Tibial nerve (tissue), 4 donors: ENCODE measurements at regions not wholly inside any gene's neighbourhood (a gene's known extent, or its start where the extent isn't known, plus 50 kb on each side); places are given as distances from the start of the nearest gene placed in this dataset.

ENCODE experiments used
- DNase-seq, 2 donors: peaks; one replicate each; pipeline ENCODE4 v3.0.0-alpha.2; 2019; ENCODE audit warnings: low spot score in 2 of 2
- H3K27ac ChIP-seq, 4 donors: fragments of 200-600 bp; sonication (generic) in 3 of 4; one replicate each; pipeline ENCODE4 v1.5.1; 2017 to 2019; ENCODE audit warnings: mild to moderate bottlenecking in 1 of 4
- H3K27me3 ChIP-seq, 2 donors: fragments of 200-600 bp; sonication (generic) in 1 of 2; one replicate each; pipeline versions ENCODE4 v1.5.1 to v1.6.0; 2017 to 2019
- H3K36me3 ChIP-seq, 3 donors: fragments of 200-600 bp; sonication (generic); one replicate each; pipeline ENCODE4 v1.5.1; 2018 to 2019
- H3K4me1 ChIP-seq, 4 donors: fragments of 200-600 bp; sonication (generic) in 3 of 4; one replicate each; pipeline ENCODE4 v1.5.1; 2017 to 2019
- H3K4me3 ChIP-seq, 4 donors: fragments of 200-600 bp; sonication (generic) in 3 of 4; one replicate each; pipeline ENCODE4 v1.5.1; 2017 to 2019; ENCODE audit warnings: mild to moderate bottlenecking in 1 of 4, moderate library complexity in 1 of 4
- H3K9me3 ChIP-seq, 4 donors: fragments of 200-600 bp; sonication (generic) in 3 of 4; one replicate each; pipeline ENCODE4 v1.5.1; 2017 to 2019
- EP300 ChIP-seq, 2 donors: sonication (generic); formaldehyde crosslinking; IDR thresholded peaks; one replicate each; pipeline ENCODE4 v1.6.1; 2017; ENCODE audit warnings: antibody characterized with exemption in 2 of 2, mild to moderate bottlenecking in 1 of 2
- POLR2A ChIP-seq, 2 donors: fragments of 450-650 bp; IDR thresholded peaks; one replicate each; pipeline ENCODE4 v1.6.1; 2017; ENCODE audit warnings: antibody characterized with exemption in 2 of 2, mild to moderate bottlenecking in 2 of 2, moderate library complexity in 2 of 2
- WGBS, 2 donors: methylation state at CpG; one replicate each; pipeline ENCODE4 v1.1.5; 2018; 5-methylcytosine and 5-hydroxymethylcytosine counted together
- TF ChIP-seq, protein P1 (sequence below), 5 experiments: fragments of 200-600 bp in 3 of 5; fragments of 450-650 bp in 2 of 5; sonication (generic) in 3 of 5; IDR thresholded peaks; one replicate each; pipeline ENCODE4 v1.5.1; 2016 to 2019; ENCODE audit warnings: antibody characterized with exemption in 5 of 5, mild to moderate bottlenecking in 3 of 5, moderate library complexity in 2 of 5

DNA sequence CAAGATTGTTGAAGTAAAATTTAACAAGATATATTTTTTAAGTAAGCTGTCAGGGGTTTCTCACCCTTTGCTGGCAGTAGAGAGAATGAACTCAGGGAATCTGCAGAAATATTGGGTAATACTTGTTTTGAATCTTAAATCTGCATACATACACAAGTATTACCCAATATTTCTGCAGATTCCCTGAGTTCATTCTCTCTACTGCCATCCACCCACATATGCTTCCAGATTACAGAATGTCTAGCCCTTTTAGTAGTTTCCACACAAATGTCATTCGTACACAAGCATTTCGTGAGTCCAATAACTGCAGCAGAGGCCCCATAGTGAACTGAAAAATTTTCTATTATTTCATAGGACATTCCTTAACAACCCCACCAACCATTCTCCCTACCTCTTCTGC, 69.6 kb upstream of the TNFRSF21 start:
- H3K4me1 ChIP-seq, result no peaks in the 10 kb centered on the region
- TF ChIP-seq EP300 (IDR thresholded peaks at IDR 0.05) (no peak), POLR2A (IDR thresholded peaks at IDR 0.05) (no peak)
- TF ChIP-seq, protein P1, sequence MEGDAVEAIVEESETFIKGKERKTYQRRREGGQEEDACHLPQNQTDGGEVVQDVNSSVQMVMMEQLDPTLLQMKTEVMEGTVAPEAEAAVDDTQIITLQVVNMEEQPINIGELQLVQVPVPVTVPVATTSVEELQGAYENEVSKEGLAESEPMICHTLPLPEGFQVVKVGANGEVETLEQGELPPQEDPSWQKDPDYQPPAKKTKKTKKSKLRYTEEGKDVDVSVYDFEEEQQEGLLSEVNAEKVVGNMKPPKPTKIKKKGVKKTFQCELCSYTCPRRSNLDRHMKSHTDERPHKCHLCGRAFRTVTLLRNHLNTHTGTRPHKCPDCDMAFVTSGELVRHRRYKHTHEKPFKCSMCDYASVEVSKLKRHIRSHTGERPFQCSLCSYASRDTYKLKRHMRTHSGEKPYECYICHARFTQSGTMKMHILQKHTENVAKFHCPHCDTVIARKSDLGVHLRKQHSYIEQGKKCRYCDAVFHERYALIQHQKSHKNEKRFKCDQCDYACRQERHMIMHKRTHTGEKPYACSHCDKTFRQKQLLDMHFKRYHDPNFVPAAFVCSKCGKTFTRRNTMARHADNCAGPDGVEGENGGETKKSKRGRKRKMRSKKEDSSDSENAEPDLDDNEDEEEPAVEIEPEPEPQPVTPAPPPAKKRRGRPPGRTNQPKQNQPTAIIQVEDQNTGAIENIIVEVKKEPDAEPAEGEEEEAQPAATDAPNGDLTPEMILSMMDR (IDR thresholded peaks at IDR 0.05), result no peak
- H3K4me3 ChIP-seq, result no peak overlapping the region
- no peaks in the 10 kb centered on the region for H3K9me3 ChIP-seq
- 67 to 79% methylated on average over 2 of the region's 2 CpGs for WGBS, 2 donors
- no peak overlapping the region for H3K27ac ChIP-seq
- DNase-seq, result no peak
- H3K36me3 ChIP-seq, result no peaks in the 10 kb centered on the region
- H3K27me3 ChIP-seq, result no peaks in the 10 kb centered on the region

GRCh38 chr6:47380251-47380650, 70.5 kb upstream of the TNFRSF21 start:
- H3K36me3 ChIP-seq, result no peaks in the 10 kb centered on the region
- no peaks in the 10 kb centered on the region for H3K4me1 ChIP-seq
- TF ChIP-seq, protein P1 (IDR thresholded peaks at IDR 0.05), result no peak
- no peak for TF ChIP-seq POLR2A (IDR thresholded peaks at IDR 0.05)
- TF ChIP-seq EP300 (IDR thresholded peaks at IDR 0.05), result no peak
- H3K27ac ChIP-seq, result no peak overlapping the region
- DNase-seq, result no peak
- no peak overlapping the region for H3K4me3 ChIP-seq
- 71 to 92% methylated on average over 5 of the region's 5 CpGs for WGBS, 2 donors
- H3K9me3 ChIP-seq, result no peaks in the 10 kb centered on the region
- H3K27me3 ChIP-seq, result no peaks in the 10 kb centered on the region

- H3K27ac ChIP-seq, result no peak overlapping the region
- H3K9me3 ChIP-seq, result no peaks in the 10 kb centered on the region
- H3K4me1 ChIP-seq, result no peaks in the 10 kb centered on the region
- no peak overlapping the region for H3K4me3 ChIP-seq
- DNase-seq, result no peak
- TF ChIP-seq EP300 (IDR thresholded peaks at IDR 0.05), result no peak
- no peak for TF ChIP-seq POLR2A (IDR thresholded peaks at IDR 0.05)
- TF ChIP-seq, protein P1 (IDR thresholded peaks at IDR 0.05), result no peak
- 82 to 90% methylated on average over 2 of the region's 2 CpGs for WGBS, 2 donors
- no peaks in the 10 kb centered on the region for H3K36me3 ChIP-seq
- H3K27me3 ChIP-seq, result no peaks in the 10 kb centered on the region
These were observed 71.3 kb upstream of the TNFRSF21 start for GRCh38 chr6:47381036-47381435.

- DNase-seq, result no peak
- no peaks in the 10 kb centered on the region for H3K4me1 ChIP-seq
- TF ChIP-seq, protein P1 (IDR thresholded peaks at IDR 0.05), result no peak
- TF ChIP-seq EP300 (IDR thresholded peaks at IDR 0.05) (no peak), POLR2A (IDR thresholded peaks at IDR 0.05) (no peak)
- 96 to 97% methylated on average over 1 of the region's 1 CpG for WGBS, 2 donors
- H3K27me3 ChIP-seq, result no peaks in the 10 kb centered on the region
- no peaks in the 10 kb centered on the region for H3K36me3 ChIP-seq
- no peak overlapping the region for H3K4me3 ChIP-seq
- H3K9me3 ChIP-seq, result no peaks in the 10 kb centered on the region
- H3K27ac ChIP-seq, result no peak overlapping the region
These were observed 73.7 kb upstream of the TNFRSF21 start for GRCh38 chr6:47383360-47383759.

- H3K9me3 ChIP-seq, result peaks cover 0 to 25% (median 0%) of the 10 kb centered on the region in 4 donors
- no peaks in the 10 kb centered on the region for H3K4me1 ChIP-seq
- H3K27me3 ChIP-seq, result no peaks in the 10 kb centered on the region
- TF ChIP-seq, protein P1 (IDR thresholded peaks at IDR 0.05), result no peak
- TF ChIP-seq POLR2A (IDR thresholded peaks at IDR 0.05) (no peak), EP300 (IDR thresholded peaks at IDR 0.05) (no peak)
- DNase-seq, result no peak
- H3K4me3 ChIP-seq, result no peak overlapping the region
- H3K36me3 ChIP-seq, result no peaks in the 10 kb centered on the region
- H3K27ac ChIP-seq, result no peak overlapping the region
These were observed 82.0 kb upstream of the TNFRSF21 start for GRCh38 chr6:47391675-47392074.
